Activated CD8-positive, alpha-beta T cell treated with anti-CD3 and anti-CD28 coated beads for 36 hours (primary cell): ENCODE measurements at regions not wholly inside any gene's neighbourhood (a gene's known extent, or its start where the extent isn't known, plus 50 kb on each side); places are given as distances from the start of the nearest gene placed in this dataset.
"Not testable (repeated sequence)": the region's sequence is repeated elsewhere in the genome, so short reads cannot be mapped to it uniquely, and the experiment has no call there.

Experiments used
- ATAC-seq: fragments of 200-7000 bp; cut with Tn5 transposase; one replicate; pipeline ENCODE4 v1.10.0; 2021; ENCODE audit warnings: mild to moderate bottlenecking, moderate library complexity
- CTCF ChIA-PET: fragments of 350-600 bp; sonication (Branson Sonifier 250); formaldehyde crosslinking; loops from one replicate; lab custom pipeline; 2021; ENCODE audit warnings: antibody characterized with exemption; lab: Charles Lee
- POLR2A ChIA-PET: fragments of 350-600 bp; sonication (Branson Sonifier 250); formaldehyde crosslinking; loops from one replicate; lab custom pipeline; 2021; ENCODE audit warnings: antibody characterized with exemption; lab: Charles Lee
- DNase-seq: peaks from one replicate; pipeline ENCODE4 v3.0.0-alpha.2; 2020
- H3K27ac Mint-ChIP-seq: one replicate; pipeline ENCODE4 v1.8.0; 2021; ENCODE audit warnings: mild to moderate bottlenecking, mixed read lengths
- H3K27me3 Mint-ChIP-seq: one replicate; pipeline ENCODE4 v1.8.0; 2021; ENCODE audit warnings: mixed read lengths
- H3K36me3 Mint-ChIP-seq: one replicate; pipeline ENCODE4 v1.8.0; 2021; ENCODE audit warnings: low read depth, mixed read lengths
- H3K4me1 Mint-ChIP-seq: one replicate; pipeline ENCODE4 v1.8.0; 2021; ENCODE audit warnings: low read depth, mixed read lengths
- H3K4me3 Mint-ChIP-seq: one replicate; pipeline ENCODE4 v1.8.0; 2021; ENCODE audit warnings: mild to moderate bottlenecking, moderate library complexity, mixed read lengths
- H3K9me3 Mint-ChIP-seq: one replicate; pipeline ENCODE4 v1.8.0; 2021; ENCODE audit warnings: mixed read lengths
- CTCF ChIP-seq: fragments of 200-600 bp; IDR thresholded peaks from one replicate; pipeline ENCODE4 v1.8.0; 2022; ENCODE audit warnings: antibody characterized with exemption, mild to moderate bottlenecking
- intact Hi-C: fragments of 100-400 bp; cut with micrococcal nuclease; formaldehyde crosslinking; loops from one replicate; pipeline ENCODE4 v1.10.0; 2022

GRCh38 chr11:134853992-134854991 is 442.2 kb upstream of the B3GAT1 start:
- no peak overlapping the region for H3K27ac Mint-ChIP-seq
- H3K36me3 Mint-ChIP-seq: no peaks in the 10 kb centered on the region
- no peaks in the 10 kb centered on the region for H3K4me1 Mint-ChIP-seq
- ChIA-PET CTCF (no interaction called here), POLR2A (no interaction called here)
- no peak for ATAC-seq
- no peak overlapping the region for H3K4me3 Mint-ChIP-seq
- intact Hi-C loops: no loop called here
- no peaks in the 10 kb centered on the region for H3K9me3 Mint-ChIP-seq
- no peak for DNase-seq
- peaks cover 10% of the 10 kb centered on the region for H3K27me3 Mint-ChIP-seq
- TF ChIP-seq CTCF: no peak

GRCh38 chr11:134851503-134852224 is 439.6 kb upstream of the B3GAT1 start:
- POLR2A ChIA-PET, H3K4me1 Mint-ChIP-seq: not testable (repeated sequence)

GRCh38 chr11:134850566-134850965 is 438.5 kb upstream of the B3GAT1 start:
- Mint-ChIP-seq H3K4me3 (no peak overlapping the region), H3K27me3 (peaks cover 5% of the 10 kb centered on the region), H3K36me3 (no peaks in the 10 kb centered on the region), H3K4me1 (no peaks in the 10 kb centered on the region), H3K27ac (no peak overlapping the region), H3K9me3 (no peaks in the 10 kb centered on the region)
- POLR2A ChIA-PET: no interaction called here
- ATAC-seq (no peak), DNase-seq (no peak)
- intact Hi-C loops: no loop called here
- TF ChIP-seq CTCF: no peak
- CTCF ChIA-PET: interaction anchor here (1.0 to 1.2 kb wide), 2 partner anchors 18 to 108 kb away, joined by 3 to 4 read pairs; no protein-coding TSS in a partner anchor

More at GRCh38 chr11:134851503-134852224, 439.6 kb upstream of the B3GAT1 start:
- DNase-seq, CTCF ChIA-PET, H3K4me3 Mint-ChIP-seq, ATAC-seq, intact Hi-C loops, H3K36me3 Mint-ChIP-seq, H3K27me3 Mint-ChIP-seq, H3K9me3 Mint-ChIP-seq, H3K27ac Mint-ChIP-seq: not testable (repeated sequence)

- Mint-ChIP-seq H3K9me3 (no peaks in the 10 kb centered on the region), H3K4me3 (no peak overlapping the region), H3K27me3 (peaks cover 8% of the 10 kb centered on the region), H3K36me3 (no peaks in the 10 kb centered on the region), H3K27ac (no peak overlapping the region), H3K4me1 (no peaks in the 10 kb centered on the region)
- POLR2A ChIA-PET: no interaction called here
- intact Hi-C loops: no loop called here
- DNase-seq: no peak
- CTCF ChIA-PET: interaction anchor here (1.0 to 1.2 kb wide), 2 partner anchors 19 to 107 kb away, joined by 3 to 4 read pairs; no protein-coding TSS in a partner anchor
- TF ChIP-seq CTCF: no peak
- ATAC-seq: no peak
These were observed 437.8 kb upstream of the B3GAT1 start for GRCh38 chr11:134849833-134850232.

GRCh38 chr11:134847083-134847715 is 435.2 kb upstream of the B3GAT1 start:
- POLR2A ChIA-PET: no interaction called here
- H3K9me3 Mint-ChIP-seq: no peaks in the 10 kb centered on the region
- H3K4me1 Mint-ChIP-seq: no peaks in the 10 kb centered on the region
- ATAC-seq (no peak), DNase-seq (no peak)
- no peak overlapping the region for H3K27ac Mint-ChIP-seq
- CTCF ChIA-PET: no interaction called here
- TF ChIP-seq CTCF: no peak
- H3K4me3 Mint-ChIP-seq: no peak overlapping the region
- intact Hi-C loops: no loop called here
- peaks cover 11% of the 10 kb centered on the region for H3K27me3 Mint-ChIP-seq
- no peaks in the 10 kb centered on the region for H3K36me3 Mint-ChIP-seq
